HCT116 (cell line): ENCODE measurements at regions not wholly inside any gene's neighbourhood (a gene's known extent, or its start where the extent isn't known, plus 50 kb on each side); places are given as distances from the start of the nearest gene placed in this dataset.

Source experiments
- ATAC-seq: fragments of 200-7000 bp; cut with Tn5 transposase; 2 replicates; pipeline ENCODE4 v1.9.1; 2020; ENCODE audit warnings: mild to moderate bottlenecking, moderate library complexity
- BruUV-seq: library from RNA; stranded (reverse); fragments of 400-500 nt; replicated peaks from 2 replicates; lab custom pipeline; 2021; lab: Mats Ljungman, UMichigan
- CTCF ChIA-PET: fragments of 300-600 bp; sonication (Branson Sonifier 250); formaldehyde crosslinking; loops from one replicate; lab custom pipeline; 2021; ENCODE audit warnings: antibody characterized with exemption; lab: Charles Lee
- POLR2A ChIA-PET: fragments of 300-600, 350-600 bp; sonication (Branson Sonifier 250); formaldehyde crosslinking; loops from one replicate; lab custom pipeline; 2021; ENCODE audit warnings: antibody characterized with exemption; lab: Charles Lee
- RAD21 ChIA-PET, 2 experiments: fragments of 300-600 bp; sonication (Branson Sonifier 250); formaldehyde crosslinking; loops; one replicate each; lab custom pipeline; 2023; ENCODE audit warnings: low total read pairs in 2 of 2; ENCODE audit not compliant: uncharacterized antibody in 2 of 2, unreplicated experiment in 2 of 2, low non-redundant PET in 1 of 2; lab: Charles Lee
- DNase-seq: peaks from one replicate; pipeline ENCODE4 v3.0.0-alpha.2; 2010; ENCODE audit warnings: low read depth, low spot score
- H2AFZ ChIP-seq: fragments of 200-600 bp; shearing (Covaris generic), sonication (generic); 2 replicates; pipeline ENCODE4 v1.6.1; 2017; ENCODE audit warnings: low read depth, mixed run types, mixed read lengths, antibody characterized with exemption, low read length; ENCODE audit not compliant: poor library complexity, severe bottlenecking
- H3K27ac ChIP-seq: 2 replicates; pipeline ENCODE4 v1.5.1; 2012; ENCODE audit warnings: low read depth, low read length
- H3K27me3 ChIP-seq: fragments of 200-600 bp; sonication (generic); 2 replicates; pipeline ENCODE4 v1.6.1; 2016; ENCODE audit warnings: mixed run types, low read length, mixed read lengths; ENCODE audit not compliant: insufficient read depth
- H3K36me3 ChIP-seq, 2 experiments: fragments of 200-500 bp in 1 of 2; fragments of 200-600 bp in 1 of 2; sonication (Bioruptor generic) in 1 of 2; sonication (generic) in 1 of 2; 2 replicates each; pipeline versions ENCODE4 v1.5.1 to v1.6.1; 2014 to 2016; ENCODE audit warnings: low read length in 2 of 2, inconsistent platforms in 1 of 2, mixed read lengths in 1 of 2, mixed run types in 1 of 2; ENCODE audit not compliant: insufficient read depth in 2 of 2, control insufficient read depth in 1 of 2
- H3K4me1 ChIP-seq, 2 experiments: fragments of 200-600 bp in 1 of 2; sonication (generic) in 1 of 2; 2 replicates each; pipeline versions ENCODE4 v1.5.1 to v1.6.1; 2012 to 2017; ENCODE audit warnings: low read length in 2 of 2, inconsistent platforms in 1 of 2, mild to moderate bottlenecking in 1 of 2, mixed read lengths in 1 of 2, mixed run types in 1 of 2, moderate library complexity in 1 of 2; ENCODE audit not compliant: insufficient read depth in 2 of 2, control insufficient read depth in 1 of 2
- H3K4me2 ChIP-seq: fragments of 200-600 bp; sonication (generic); 2 replicates; pipeline ENCODE4 v1.6.1; 2017; ENCODE audit warnings: mixed run types, low read length, mixed read lengths
- H3K4me3 ChIP-seq, 2 experiments: fragments of 200-600 bp in 1 of 2; sonication (generic) in 1 of 2; replicated peaks in 1 of 2; 2 replicates each; pipeline ENCODE4 v1.5.1; 2011 to 2016; ENCODE audit warnings: low read length in 2 of 2, control low read depth in 1 of 2, low read depth in 1 of 2, mild to moderate bottlenecking in 1 of 2, mixed read lengths in 1 of 2, mixed run types in 1 of 2
- H3K79me2 ChIP-seq: fragments of 200-600 bp; sonication (generic); 2 replicates; pipeline ENCODE4 v1.6.1; 2017; ENCODE audit warnings: mild to moderate bottlenecking, mixed run types, low read length, moderate library complexity, mixed read lengths; ENCODE audit not compliant: insufficient read depth
- H3K9ac ChIP-seq: fragments of 200-600 bp; sonication (generic); 2 replicates; pipeline ENCODE4 v1.6.1; 2016; ENCODE audit warnings: low read length, mixed read lengths
- H3K9me2 ChIP-seq: fragments of 200-600 bp; sonication (generic), shearing (Covaris generic); 2 replicates; pipeline ENCODE4 v1.6.1; 2017; ENCODE audit warnings: mixed run types, mild to moderate bottlenecking, moderate library complexity; ENCODE audit not compliant: insufficient read depth
- H3K9me3 ChIP-seq, 2 experiments: fragments of 200-500 bp in 1 of 2; fragments of 200-600 bp in 1 of 2; sonication (Bioruptor generic) in 1 of 2; sonication (generic) in 1 of 2; 2 replicates each; pipeline ENCODE4 v1.6.1; 2014 to 2017; ENCODE audit warnings: low read length in 2 of 2, mixed read lengths in 2 of 2, inconsistent platforms in 1 of 2, low read depth in 1 of 2, mild to moderate bottlenecking in 1 of 2, mixed run types in 1 of 2, moderate library complexity in 1 of 2; ENCODE audit not compliant: control insufficient read depth in 1 of 2, insufficient read depth in 1 of 2
- H4K20me1 ChIP-seq: fragments of 200-600 bp; sonication (generic), shearing (Covaris generic); 2 replicates; pipeline ENCODE4 v1.6.1; 2017; ENCODE audit warnings: mixed run types, mild to moderate bottlenecking, moderate library complexity; ENCODE audit not compliant: insufficient read depth
- ATF3 ChIP-seq: IDR thresholded peaks from 2 replicates; pipeline ENCODE4 v1.6.1; 2012
- CBX3 ChIP-seq: IDR thresholded peaks from 2 replicates; pipeline ENCODE4 v1.6.1; 2012; ENCODE audit warnings: low read depth
- EGR1 ChIP-seq: IDR thresholded peaks from 2 replicates; pipeline ENCODE4 v1.6.1; 2012; ENCODE audit warnings: low read depth
- ELF1 ChIP-seq: IDR thresholded peaks from 2 replicates; pipeline ENCODE4 v1.6.1; 2012; ENCODE audit warnings: low read depth, borderline replicate concordance
- EZH2 ChIP-seq: fragments of 200-600 bp; sonication (generic); IDR thresholded peaks from 2 replicates; pipeline ENCODE4 v1.6.1; 2017; ENCODE audit warnings: antibody characterized with exemption, mixed run types
- FOSL1 ChIP-seq: IDR thresholded peaks from 2 replicates; pipeline ENCODE4 v1.6.1; 2012; ENCODE audit warnings: low read depth
- RAD21 ChIP-seq: IDR thresholded peaks from 2 replicates; pipeline ENCODE4 v1.6.1; 2012; ENCODE audit warnings: low read depth, mild to moderate bottlenecking
- SIN3A ChIP-seq: IDR thresholded peaks from 2 replicates; pipeline ENCODE4 v1.6.1; 2012; ENCODE audit warnings: low read depth
- SP1 ChIP-seq: IDR thresholded peaks from 2 replicates; pipeline ENCODE4 v1.6.1; 2012; ENCODE audit warnings: low read depth
- ZFX ChIP-seq: fragments of 450-650 bp; IDR thresholded peaks from 2 replicates; pipeline ENCODE4 v1.6.1; 2017
- intact Hi-C: fragments of 100-400 bp; cut with micrococcal nuclease; formaldehyde crosslinking; loops from 2 replicates; pipeline ENCODE4 v1.10.0; 2022
- TF ChIP-seq, protein P1 (sequence below): IDR thresholded peaks from 2 replicates; pipeline ENCODE4 v1.6.1; 2012; ENCODE audit warnings: low read depth

DNA sequence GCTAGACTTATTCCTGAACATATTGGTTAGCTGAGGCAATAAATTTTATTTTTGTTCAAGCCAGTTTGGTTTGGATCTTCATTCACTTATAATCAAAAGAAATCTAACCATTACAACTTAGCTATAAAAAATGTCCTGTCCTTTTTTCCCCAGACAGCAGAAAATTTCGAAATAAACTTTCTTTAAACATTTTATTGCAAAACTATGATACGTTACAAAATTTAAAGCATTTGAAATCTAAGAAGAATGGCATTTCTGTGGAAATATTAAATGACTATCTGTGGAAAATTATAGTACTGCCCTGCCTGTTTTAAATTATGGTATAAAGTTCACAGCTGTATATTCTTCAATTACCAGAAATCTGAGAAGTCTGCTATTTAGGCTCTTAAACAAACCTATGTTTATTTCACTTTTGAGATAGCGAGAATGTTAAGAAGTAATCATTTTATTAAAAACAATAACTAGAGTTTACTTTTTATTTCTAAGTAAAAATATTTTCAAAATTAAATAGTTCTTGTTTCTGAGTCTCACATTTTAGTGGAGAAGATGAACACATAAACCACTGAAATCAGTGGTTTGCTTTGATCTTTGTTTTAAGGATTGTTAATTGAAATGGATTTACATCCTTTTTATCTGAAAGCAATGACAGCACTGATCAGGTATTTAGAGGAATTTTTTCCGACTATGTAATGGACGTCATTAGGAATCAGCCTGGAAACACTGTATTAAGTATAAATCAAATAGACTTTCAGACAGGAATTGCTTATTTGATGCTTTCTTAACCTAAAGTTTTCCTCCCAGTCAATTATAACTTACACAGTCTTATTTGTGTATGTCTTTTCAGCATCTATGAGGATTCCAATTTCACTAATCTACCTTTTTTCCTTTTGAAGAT lies 553.7 kb downstream of the COL12A1 start:
- DNase-seq, result no peak
- intact Hi-C loops, result no loop called here
- H3K27me3 ChIP-seq, result no peaks in the 10 kb centered on the region
- no TSS peak for BruUV-seq
- no peaks in the 10 kb centered on the region for H4K20me1 ChIP-seq
- no peaks in the 10 kb centered on the region for H3K79me2 ChIP-seq
- no peak overlapping the region for H3K9ac ChIP-seq
- RAD21 ChIA-PET, result no interaction called here
- no peak overlapping the region for H2AFZ ChIP-seq
- POLR2A ChIA-PET, result no interaction called here
- no peaks in the 10 kb centered on the region for H3K9me3 ChIP-seq
- H3K4me3 ChIP-seq, result no peak overlapping the region
- CTCF ChIA-PET, result no interaction called here
- no peaks in the 10 kb centered on the region for H3K4me1 ChIP-seq
- no peak for TF ChIP-seq ELF1
- TF ChIP-seq SP1, result no peak
- TF ChIP-seq ZFX, result no peak
- no peak for TF ChIP-seq EGR1
- TF ChIP-seq, protein P1, sequence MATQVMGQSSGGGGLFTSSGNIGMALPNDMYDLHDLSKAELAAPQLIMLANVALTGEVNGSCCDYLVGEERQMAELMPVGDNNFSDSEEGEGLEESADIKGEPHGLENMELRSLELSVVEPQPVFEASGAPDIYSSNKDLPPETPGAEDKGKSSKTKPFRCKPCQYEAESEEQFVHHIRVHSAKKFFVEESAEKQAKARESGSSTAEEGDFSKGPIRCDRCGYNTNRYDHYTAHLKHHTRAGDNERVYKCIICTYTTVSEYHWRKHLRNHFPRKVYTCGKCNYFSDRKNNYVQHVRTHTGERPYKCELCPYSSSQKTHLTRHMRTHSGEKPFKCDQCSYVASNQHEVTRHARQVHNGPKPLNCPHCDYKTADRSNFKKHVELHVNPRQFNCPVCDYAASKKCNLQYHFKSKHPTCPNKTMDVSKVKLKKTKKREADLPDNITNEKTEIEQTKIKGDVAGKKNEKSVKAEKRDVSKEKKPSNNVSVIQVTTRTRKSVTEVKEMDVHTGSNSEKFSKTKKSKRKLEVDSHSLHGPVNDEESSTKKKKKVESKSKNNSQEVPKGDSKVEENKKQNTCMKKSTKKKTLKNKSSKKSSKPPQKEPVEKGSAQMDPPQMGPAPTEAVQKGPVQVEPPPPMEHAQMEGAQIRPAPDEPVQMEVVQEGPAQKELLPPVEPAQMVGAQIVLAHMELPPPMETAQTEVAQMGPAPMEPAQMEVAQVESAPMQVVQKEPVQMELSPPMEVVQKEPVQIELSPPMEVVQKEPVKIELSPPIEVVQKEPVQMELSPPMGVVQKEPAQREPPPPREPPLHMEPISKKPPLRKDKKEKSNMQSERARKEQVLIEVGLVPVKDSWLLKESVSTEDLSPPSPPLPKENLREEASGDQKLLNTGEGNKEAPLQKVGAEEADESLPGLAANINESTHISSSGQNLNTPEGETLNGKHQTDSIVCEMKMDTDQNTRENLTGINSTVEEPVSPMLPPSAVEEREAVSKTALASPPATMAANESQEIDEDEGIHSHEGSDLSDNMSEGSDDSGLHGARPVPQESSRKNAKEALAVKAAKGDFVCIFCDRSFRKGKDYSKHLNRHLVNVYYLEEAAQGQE, result no peak
- no peak for TF ChIP-seq ATF3
- TF ChIP-seq CBX3, result no peak
- TF ChIP-seq FOSL1, result no peak
- no peak for TF ChIP-seq EZH2
- no peak for TF ChIP-seq SIN3A
- TF ChIP-seq RAD21, result no peak
- H3K36me3 ChIP-seq, result no peaks in the 10 kb centered on the region
- H3K9me2 ChIP-seq, result no peaks in the 10 kb centered on the region
- ATAC-seq, result no peak
- no peak overlapping the region for H3K4me2 ChIP-seq
- no peak overlapping the region for H3K27ac ChIP-seq
